Fibroblast of the conjunctiva (primary cell): ENCODE measurements at regions not wholly inside any gene's neighbourhood (a gene's known extent, or its start where the extent isn't known, plus 50 kb on each side); places are given as distances from the start of the nearest gene placed in this dataset.

Experiments
- DNase-seq: peaks from one replicate; pipeline ENCODE4 v3.0.0-alpha.2; 2010; ENCODE audit warnings: low read depth

- no peak for DNase-seq
These were observed 274.7 kb upstream of the MTPN start for GRCh38 chr7:136251826-136252225.

- no peak for DNase-seq
These were observed 270.1 kb upstream of the MTPN start for GRCh38 chr7:136247211-136247610.

GRCh38 chr7:136245327-136246004 lies 268.3 kb upstream of the MTPN start:
- DNase-seq = no peak

GRCh38 chr7:136234040-136234439 lies 256.9 kb upstream of the MTPN start:
- DNase-seq = no peak

- no peak for DNase-seq
These were observed 253.1 kb upstream of the MTPN start for GRCh38 chr7:136230210-136230609.

DNA sequence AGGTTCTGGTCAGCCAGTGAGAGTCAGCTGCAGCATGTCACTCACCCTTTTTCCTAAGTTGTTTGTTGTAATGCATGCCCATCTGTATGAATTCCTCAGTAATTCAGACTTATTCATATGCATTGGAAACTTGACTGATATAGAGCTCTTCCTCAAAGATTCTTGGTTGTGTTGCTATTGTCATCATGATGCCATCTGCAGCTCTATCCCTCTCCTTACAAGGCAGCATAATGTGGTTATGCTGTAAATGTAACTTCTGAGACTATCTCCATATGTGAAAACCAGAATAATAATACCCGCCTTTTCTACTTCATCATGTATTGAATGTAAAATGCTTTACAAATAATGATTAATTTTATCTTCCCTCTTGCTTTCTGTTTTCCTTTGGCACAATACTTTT lies 252.6 kb upstream of the MTPN start:
- no peak for DNase-seq

DNA sequence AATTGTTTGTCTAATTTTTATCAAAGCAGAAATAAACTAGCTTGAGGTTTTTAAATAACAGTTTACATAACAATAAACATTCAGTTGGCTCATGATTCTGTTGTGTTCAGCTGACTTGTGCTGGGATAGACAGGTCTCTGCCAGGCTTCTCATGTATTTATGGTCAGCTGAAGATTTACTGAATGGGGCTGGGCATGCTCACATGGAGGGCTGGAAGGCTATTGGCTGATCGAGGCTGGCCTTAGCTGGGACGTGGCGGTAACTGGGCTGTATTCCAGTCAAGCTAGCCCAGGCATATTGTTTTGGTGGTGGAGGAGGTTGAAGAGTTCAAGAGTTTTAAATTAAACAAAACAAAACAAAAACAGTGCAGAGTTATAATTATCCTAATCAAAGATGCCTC lies 251.0 kb upstream of the MTPN start:
- DNase-seq = no peak

DNA sequence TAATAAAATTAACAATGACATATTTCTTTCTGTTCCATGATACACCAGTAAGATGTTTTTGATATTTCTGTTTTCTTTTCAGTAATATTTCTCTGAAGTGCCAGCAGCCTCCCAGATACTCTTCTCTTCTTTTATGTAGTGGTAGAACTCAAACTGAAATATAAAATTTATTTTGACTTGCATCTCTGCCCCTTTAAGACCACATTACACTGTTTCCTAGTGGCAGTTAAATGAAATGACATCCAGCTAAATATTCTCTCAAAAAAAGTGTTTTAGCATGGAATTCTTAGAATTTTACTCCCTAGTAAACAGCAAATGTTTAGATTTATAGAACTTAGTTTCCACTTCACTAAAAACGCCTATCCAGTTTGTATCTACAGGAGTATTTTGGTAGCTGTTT lies 237.2 kb upstream of the MTPN start:
- DNase-seq = no peak

DNA sequence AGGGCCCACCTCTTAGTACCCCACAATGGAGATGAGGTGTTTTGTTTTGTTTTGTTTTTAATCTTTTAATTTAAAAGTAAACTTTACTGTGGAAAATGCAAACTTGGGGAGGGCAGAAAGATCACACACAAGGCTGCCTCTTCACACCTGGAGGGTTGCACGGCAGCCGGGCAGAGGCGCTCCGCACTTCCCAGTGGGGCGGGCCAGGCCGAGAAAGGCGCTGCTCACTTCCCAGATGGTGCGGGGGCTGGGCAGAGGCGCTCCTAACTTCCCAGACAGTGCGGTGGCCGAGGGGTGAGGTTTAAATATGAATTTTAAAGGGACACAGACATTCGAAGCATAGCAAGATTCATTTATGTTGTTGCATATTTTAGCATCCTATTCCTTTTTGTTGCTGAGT lies 235.9 kb upstream of the MTPN start:
- no peak for DNase-seq

GRCh38 chr7:136210664-136211063 lies 233.5 kb upstream of the MTPN start:
- DNase-seq = no peak

- DNase-seq = no peak
These were observed 232.9 kb upstream of the MTPN start for GRCh38 chr7:136210079-136210478.

DNA sequence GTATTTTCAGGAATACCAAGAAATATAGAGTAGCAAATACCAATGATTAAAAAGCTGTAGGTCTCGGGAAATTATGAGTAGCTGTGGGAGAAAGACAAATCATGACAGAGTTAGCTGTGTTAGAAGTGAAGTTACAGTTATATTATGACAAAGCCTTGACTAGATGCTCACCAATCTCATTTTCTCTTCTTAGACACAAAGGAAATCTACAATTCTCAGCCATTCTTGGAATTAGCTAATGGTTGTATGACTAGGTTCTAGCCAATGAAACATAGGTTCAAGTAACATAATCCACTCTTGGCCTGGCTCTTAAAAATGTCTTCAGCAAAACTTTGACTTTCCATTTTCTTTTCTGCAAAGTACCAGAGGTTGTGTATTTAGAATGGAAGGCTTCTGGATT lies 228.8 kb upstream of the MTPN start:
- no peak for DNase-seq

GRCh38 chr7:136198168-136198567 lies 221.0 kb upstream of the MTPN start:
- no peak for DNase-seq

- no peak for DNase-seq
These were observed 217.7 kb upstream of the MTPN start for GRCh38 chr7:136194878-136195277.

DNA sequence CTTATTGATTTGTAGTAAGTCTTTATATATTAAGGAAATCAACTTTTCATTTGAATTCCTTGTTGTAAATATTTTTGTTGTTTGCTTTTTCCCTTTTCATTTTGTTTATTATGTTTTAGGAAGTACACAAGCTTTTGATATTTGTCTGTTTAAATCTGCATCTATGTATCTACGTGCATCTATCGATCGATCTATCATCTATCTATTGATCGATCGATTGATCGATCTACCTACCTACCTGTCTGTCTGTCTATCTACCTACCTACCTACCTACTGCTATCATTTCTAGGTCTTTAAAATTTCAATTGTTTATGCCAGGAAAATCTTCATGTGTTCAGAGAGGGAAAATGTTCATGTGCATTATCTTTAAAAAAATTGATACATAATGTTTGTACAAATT lies 216.8 kb upstream of the MTPN start:
- DNase-seq = no peak

DNA sequence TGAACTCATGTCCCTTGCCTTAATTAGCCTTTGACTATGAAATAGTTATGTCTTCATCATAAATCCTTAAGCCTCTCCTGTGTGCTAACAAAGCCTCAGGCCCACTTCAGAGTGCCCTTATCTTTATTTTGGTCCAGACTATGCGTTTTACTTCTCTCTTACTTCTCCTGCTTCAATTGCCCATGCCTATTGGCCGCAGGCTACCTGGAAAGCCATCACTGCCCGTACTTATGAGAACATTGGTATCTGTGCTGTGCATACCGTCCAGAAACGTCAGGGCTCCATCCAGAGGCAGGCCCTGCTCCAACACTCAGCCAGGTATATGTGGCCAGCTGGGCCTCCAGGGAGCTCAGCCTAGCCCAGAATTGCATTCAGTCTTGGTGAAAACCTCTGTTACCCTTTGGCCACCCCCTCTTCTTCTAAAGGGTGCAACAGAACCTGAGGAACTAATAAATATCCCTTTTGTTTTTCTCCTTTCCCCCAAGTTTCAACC lies 212.4 kb upstream of the MTPN start:
- no peak for DNase-seq

GRCh38 chr7:136186281-136186680 lies 209.1 kb upstream of the MTPN start:
- no peak for DNase-seq

DNA sequence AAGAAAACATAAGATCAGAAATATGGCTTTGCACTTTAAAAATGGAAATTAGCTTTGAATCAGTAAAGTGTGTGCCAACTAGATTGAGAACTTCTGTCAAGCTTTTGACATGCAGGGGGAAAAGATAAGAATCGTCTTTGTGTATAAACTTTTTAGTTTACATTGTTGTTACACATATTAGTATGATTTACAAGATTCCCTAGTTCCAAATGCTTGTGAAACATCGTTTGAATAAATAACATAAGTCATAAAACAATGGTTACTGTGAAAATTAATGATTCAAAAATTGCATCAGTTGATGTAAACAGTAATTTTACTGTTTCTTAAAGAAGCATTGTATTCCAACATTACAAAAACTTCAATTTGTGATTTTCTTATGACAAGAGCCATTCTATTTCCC lies 207.6 kb upstream of the MTPN start:
- no peak for DNase-seq

DNA sequence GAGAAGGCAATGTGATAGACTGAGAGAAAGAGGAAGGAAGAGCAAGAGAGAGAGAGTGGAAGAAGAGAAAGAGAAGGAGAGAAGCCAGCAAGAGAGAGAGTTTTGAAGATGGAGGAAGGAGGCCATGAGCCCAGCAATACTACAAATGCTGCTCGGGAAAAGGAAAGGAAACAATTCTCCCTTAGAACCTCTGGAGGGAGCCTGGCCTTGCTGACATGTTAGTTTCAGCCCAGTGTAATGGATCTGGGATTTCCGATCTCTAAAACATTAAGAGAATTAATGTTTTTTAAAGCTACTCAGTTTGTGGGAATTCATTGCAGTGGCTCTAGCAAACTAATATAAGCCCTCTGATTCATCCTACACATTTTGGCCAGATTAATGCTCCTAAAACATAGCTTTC lies 206.8 kb upstream of the MTPN start:
- no peak for DNase-seq

DNA sequence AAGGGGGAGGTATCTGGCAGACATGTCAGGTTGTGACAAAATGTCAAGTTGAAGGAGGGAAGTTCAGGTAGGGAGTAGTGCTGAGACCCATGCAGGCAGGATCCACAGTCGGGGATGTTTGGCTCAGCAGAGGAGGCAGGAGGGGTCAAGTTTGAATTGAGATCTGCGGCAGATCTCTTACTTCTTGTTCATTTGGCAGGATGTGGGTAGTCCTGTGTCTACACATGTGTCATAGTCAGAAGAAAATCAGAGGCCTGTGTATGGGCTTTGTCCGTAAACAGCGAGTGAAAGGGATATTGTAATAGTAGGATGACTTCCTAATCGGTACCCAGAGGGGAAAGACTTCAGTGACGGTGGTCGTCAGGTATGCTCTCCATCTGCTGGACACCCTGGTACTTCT lies 203.8 kb upstream of the MTPN start:
- no peak for DNase-seq

GRCh38 chr7:136179851-136180721 lies 202.9 kb upstream of the MTPN start:
- no peak for DNase-seq

GRCh38 chr7:136179154-136179553 lies 202.0 kb upstream of the MTPN start:
- DNase-seq = no peak

DNA sequence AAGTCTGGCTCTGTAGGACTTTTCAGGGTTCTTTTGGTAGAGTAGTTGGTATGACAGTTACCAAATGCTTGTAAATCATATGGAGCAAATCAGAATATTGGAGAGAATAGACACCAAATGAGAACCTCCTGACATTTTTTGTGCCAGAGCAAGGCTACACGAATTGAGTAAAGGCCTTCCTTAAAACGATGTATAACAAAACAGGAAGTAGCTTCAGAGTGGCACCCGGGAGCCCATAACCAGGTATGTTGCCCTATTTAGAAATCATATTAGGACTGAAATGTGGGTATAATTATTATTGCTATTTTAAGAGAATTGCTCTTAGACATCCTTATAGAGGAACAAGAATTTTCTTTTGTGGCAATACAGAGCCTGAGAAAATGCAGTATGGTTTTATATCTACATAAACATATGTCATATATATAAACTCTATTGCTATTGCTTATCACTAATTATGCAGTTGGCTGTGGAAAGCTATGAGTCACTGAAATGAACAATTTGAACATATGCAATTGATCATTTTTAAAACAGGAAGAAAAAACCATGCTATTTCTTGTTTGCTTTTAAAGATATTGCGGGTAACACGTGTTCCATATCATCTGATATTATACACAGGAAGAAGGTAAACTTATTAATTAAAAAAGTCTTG lies 197.4 kb upstream of the MTPN start:
- DNase-seq = no peak
